SW 1271 (cell line): ENCODE measurements at regions not wholly inside any gene's neighbourhood (a gene's known extent, or its start where the extent isn't known, plus 50 kb on each side); places are given as distances from the start of the nearest gene placed in this dataset.

Experiments used
- DNase-seq, 2 experiments: peaks; one replicate each; lab custom pipeline; 2025; lab: John Stamatoyannopoulos, UW

- DNase-seq = no peak
Observed at GRCh38 chr11:71075871-71076420, 176.4 kb downstream of the SHANK2 start.

DNA sequence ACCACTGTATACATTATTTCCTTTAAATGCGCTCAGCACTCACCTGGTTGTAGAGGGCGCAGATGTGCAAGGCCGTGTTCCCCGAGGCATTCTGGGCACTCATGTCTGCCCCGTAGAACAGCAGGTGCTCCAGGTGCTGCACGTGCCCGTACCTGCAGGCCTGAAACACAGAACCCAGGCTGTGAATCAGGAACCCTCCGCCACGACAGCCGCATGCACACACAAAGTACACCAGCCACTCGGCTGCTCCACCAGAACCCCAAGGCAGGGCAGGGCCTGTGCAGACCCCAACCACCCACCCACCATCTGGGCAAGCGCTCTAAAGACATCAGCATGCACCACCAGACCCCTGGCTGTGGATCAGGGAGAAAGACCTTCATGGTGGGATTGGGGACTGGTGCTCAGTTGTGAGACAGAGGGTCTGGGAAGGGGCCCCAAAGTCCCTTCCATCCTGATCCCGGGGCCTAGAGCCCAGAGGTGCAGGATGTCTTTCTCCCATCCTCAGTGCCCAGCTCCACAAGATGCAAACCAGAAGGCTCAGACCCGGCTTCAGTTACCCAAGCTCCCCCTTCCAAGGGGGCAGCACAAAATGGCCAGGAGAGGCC lies 177.2 kb downstream of the SHANK2 start:
- DNase-seq = no peak

GRCh38 chr11:71071736-71072509 lies 180.5 kb downstream of the SHANK2 start:
- DNase-seq = no peak

DNA sequence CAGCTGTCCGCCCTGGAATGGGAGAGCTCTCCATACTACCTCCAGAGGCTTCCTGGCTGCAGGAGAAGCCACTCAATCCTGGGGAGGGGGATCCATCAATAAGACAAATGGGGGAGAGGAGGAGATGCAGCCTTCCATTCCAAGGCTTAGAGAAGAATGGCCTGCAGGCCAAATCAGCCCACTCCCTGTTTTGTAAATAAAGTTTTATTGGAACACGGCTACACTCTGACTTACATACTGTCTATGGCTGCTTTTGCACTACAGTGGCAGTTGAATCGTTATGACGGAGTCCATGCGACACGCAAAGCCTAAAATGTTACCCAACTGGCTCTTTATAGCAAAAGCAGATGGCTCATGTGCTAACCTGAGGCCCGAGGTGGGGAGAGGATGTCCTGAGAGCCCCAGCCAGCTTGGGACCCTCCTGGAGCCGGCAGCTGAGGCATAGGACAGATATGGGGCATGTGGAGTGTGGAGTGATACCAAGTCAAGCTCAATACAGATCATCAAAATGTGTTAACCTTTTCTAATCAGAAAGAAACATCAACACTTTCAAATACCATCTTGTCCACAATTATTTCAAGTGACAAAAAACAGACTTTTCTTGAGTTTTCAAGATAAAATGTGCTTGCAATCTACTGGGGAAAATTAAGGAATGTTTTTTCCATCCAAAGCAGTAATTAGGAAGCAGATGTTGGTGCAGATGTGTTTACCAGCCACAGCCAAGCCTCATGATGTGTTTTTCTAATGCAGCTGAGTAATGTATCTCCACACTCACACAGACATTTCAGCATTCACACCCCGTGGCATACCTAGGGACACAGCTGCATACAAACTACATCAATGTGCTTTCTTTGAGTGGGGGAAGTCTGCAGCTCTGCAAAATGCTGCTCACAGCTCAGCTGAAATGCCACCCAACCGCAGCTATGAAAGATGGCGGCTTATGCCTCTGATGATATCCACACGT lies 181.6 kb downstream of the SHANK2 start:
- DNase-seq = no peak

GRCh38 chr11:71068963-71069362 lies 183.4 kb downstream of the SHANK2 start:
- DNase-seq = no peak

DNA sequence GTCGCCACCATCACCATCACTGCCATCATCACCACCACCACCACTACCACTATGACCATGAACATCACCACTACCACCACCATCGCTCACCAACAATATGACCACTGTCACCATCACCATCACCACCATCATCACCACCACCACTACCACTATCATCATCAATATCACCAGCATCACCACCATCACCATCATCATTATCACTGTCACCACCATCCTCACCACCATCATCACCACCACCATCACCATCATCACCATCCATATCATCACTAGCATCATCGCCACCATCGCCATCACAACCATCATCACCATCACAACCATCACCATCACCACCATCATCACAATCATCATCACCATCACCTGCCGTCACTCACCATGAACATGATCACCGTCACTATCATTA lies 184.6 kb downstream of the SHANK2 start:
- DNase-seq = no peak

DNA sequence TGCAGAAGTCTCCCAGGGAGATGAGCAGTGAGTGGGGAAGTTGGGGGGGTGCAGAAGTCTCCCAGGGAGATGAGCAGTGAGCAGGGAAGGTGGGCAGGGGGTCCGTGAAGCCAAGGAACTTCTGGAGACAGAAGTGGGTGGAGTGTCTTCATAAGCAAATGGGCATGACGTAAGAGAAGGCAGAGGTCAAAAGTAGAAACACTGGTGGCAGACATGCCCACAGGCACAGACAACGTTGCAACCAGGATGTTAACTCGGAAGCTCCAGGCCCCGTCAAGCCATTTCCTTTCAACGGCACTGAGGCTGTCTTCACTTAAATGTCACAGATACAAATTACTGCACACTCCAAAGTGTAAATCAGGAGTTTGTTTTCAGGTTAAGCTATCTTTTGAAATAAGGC lies 186.1 kb downstream of the SHANK2 start:
- no peak for DNase-seq

GRCh38 chr11:71065841-71066240 lies 186.5 kb downstream of the SHANK2 start:
- no peak for DNase-seq

GRCh38 chr11:71064702-71065515 lies 187.5 kb downstream of the SHANK2 start:
- no peak for DNase-seq

DNA sequence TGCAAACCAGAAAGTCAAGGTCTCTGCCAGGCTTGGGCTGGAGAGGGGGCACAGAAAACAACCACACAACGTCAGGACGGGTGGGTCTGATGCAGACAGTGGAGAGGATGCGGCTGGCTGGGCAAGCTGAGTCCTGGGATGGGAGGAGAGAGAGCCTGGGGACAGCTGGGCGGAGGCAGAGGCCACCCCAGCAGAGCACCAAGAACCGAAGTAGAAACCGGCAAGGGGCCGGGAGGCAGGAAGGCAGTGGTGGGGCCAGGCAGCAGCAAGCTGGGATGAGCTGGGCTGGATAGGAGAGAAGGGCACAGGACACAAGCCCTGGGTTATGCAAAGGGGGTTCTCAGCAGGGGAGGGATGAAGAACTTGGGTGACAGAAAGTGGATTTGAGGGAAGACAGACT lies 188.2 kb downstream of the SHANK2 start:
- no peak for DNase-seq

DNA sequence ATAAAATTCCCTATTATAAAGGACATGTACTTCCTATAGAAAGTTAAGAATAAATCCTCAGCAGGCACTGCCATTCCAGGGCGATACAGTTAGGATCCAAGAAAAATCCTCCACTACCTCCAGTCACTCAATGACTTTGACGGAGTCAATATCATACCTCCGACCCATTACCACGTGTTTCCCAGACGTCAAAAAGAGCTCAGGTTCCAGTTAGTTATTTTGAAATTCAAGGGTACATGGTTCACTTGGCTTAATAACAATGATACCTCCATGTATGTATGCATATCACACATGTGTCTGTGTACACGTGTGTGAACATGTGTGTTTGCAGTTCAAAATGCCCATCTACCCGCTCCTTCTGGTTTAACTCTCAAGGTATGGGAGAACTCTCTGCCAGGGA lies 189.2 kb downstream of the SHANK2 start:
- no peak for DNase-seq

GRCh38 chr11:71062199-71062598 lies 190.2 kb downstream of the SHANK2 start:
- no peak for DNase-seq

GRCh38 chr11:71060391-71060791 lies 192.0 kb downstream of the SHANK2 start:
- DNase-seq = no peak

DNA sequence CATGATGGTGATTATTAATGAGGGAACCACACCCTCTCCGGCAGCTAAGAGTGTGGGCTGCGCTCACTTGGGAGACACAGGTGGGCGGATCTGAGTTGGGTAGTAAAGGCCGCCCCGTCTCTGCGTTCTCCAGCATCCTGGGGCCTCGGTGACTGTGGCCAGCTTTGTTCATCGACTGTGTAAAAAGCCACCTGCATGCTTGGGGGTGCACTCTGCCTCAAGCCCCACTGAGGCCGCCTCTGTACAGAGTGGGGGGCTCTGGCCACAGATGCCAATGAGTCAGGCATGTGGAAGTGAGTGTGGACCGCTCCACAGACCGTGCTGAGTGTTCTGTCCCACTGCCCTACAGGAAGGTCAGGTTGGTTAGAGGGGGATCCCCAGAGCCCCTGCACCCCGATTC lies 192.7 kb downstream of the SHANK2 start:
- no peak for DNase-seq

- DNase-seq = no peak
Observed at GRCh38 chr11:71055925-71056324, 196.5 kb downstream of the SHANK2 start.
